SK-N-MC (cell line): ENCODE measurements at regions not wholly inside any gene's neighbourhood (a gene's known extent, or its start where the extent isn't known, plus 50 kb on each side); places are given as distances from the start of the nearest gene placed in this dataset.

Experiments
- DNase-seq: peaks from one replicate; pipeline ENCODE4 v3.0.0-alpha.2; 2011; ENCODE audit warnings: low read depth, low spot score
- H3K27ac ChIP-seq: fragments of 200-600 bp; sonication (generic); 2 replicates; pipeline ENCODE4 v1.5.1; 2016; ENCODE audit warnings: mixed run types
- H3K36me3 ChIP-seq: fragments of 200-600 bp; sonication (generic); 2 replicates; pipeline ENCODE4 v1.6.1; 2017; ENCODE audit warnings: antibody characterized with exemption, low read length, mixed read lengths; ENCODE audit not compliant: insufficient read depth
- H3K4me3 ChIP-seq: fragments of 200-600 bp; sonication (generic); 2 replicates; pipeline ENCODE4 v1.5.1; 2016
- H3K9ac ChIP-seq: fragments of 200-600 bp; sonication (generic); 2 replicates; pipeline ENCODE4 v1.8.0; 2017; ENCODE audit warnings: mixed run types, mixed read lengths; ENCODE audit not compliant: insufficient read length
- H3K9me3 ChIP-seq: fragments of 200-600 bp; sonication (generic); 2 replicates; pipeline ENCODE4 v1.6.1; 2017; ENCODE audit warnings: low read depth, mild to moderate bottlenecking, antibody characterized with exemption, low read length, moderate library complexity, mixed read lengths
- EZH2 ChIP-seq: fragments of 200-600 bp; sonication (generic); IDR thresholded peaks from one replicate; pipeline ENCODE4 v1.6.1; 2017; ENCODE audit warnings: antibody characterized with exemption
- FOXP2 ChIP-seq: optimal IDR thresholded peaks from 2 replicates; pipeline ENCODE3; 2011; ENCODE audit warnings: mild to moderate bottlenecking, moderate library complexity; ENCODE audit not compliant: insufficient read depth; ENCODE audit errors: extremely low read length, control extremely low read depth
- POLR2AphosphoS5 ChIP-seq: IDR thresholded peaks from 2 replicates; pipeline ENCODE4 v1.6.1; 2012; ENCODE audit warnings: mild to moderate bottlenecking, low read depth, low read length, borderline replicate concordance

DNA sequence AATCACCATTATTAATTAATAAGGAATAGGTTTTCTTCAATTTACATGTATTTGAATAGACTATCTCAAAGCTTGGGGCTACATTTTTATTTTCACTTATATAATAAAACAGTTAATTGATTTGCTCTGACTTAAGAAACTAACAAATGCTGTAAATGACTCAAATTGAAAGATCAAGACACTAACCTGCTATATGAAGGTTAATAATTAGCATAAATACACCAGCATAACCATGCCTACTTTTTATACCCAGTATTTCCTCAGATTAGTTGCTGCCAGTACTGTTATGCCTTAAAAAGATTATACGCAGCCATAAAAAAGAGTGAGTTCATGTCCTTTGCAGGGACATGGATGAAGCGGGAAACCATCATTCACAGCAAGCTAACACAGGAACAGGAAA, 1545.1 kb downstream of the AMY1C start:
- no peak for TF ChIP-seq EZH2
- TF ChIP-seq POLR2AphosphoS5, result no peak
- no peak for TF ChIP-seq FOXP2
- no peak overlapping the region for H3K4me3 ChIP-seq
- no peaks in the 10 kb centered on the region for H3K36me3 ChIP-seq
- no peak overlapping the region for H3K9ac ChIP-seq
- no peak overlapping the region for H3K27ac ChIP-seq
- no peaks in the 10 kb centered on the region for H3K9me3 ChIP-seq
- no peak for DNase-seq

- Histone ChIP-seq H3K27ac (no peak overlapping the region), H3K4me3 (no peak overlapping the region), H3K9ac (no peak overlapping the region), H3K36me3 (no peaks in the 10 kb centered on the region), H3K9me3 (no peaks in the 10 kb centered on the region)
- DNase-seq, result no peak
- TF ChIP-seq FOXP2 (no peak), POLR2AphosphoS5 (no peak), EZH2 (no peak)
Observed at GRCh38 chr1:105310063-105310462, 1560.4 kb downstream of the AMY1C start.

DNA sequence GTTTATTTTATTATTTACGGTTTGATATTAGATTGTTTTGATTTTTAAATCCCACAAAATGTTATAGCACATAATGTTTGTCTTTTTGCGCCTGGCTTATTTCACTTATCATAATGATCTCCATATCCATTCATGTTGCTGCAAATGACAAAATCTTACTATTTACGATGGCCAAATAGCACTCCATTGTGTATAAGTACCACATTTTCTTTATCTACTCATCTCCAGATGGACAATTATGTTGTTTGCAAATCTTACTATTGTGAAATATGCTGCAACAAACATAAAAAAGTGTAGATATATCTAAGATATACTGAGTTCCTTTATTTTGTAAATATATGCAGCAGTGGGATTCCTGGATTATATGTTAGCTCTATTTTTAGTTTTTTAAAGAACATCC, 1568.3 kb downstream of the AMY1C start:
- DNase-seq, result no peak
- no peak for TF ChIP-seq FOXP2
- no peak overlapping the region for H3K27ac ChIP-seq
- 0 out of 2 replicates have a peak, but pooled peaks cover 5% of the 10 kb centered on the region for H3K9me3 ChIP-seq
- H3K9ac ChIP-seq, result no peak overlapping the region
- H3K4me3 ChIP-seq, result no peak overlapping the region
- H3K36me3 ChIP-seq, result no peaks in the 10 kb centered on the region

- Histone ChIP-seq H3K4me3 (no peak overlapping the region), H3K27ac (no peak overlapping the region), H3K36me3 (no peaks in the 10 kb centered on the region), H3K9me3 (no peaks in the 10 kb centered on the region), H3K9ac (no peak overlapping the region)
- no peak for DNase-seq
- TF ChIP-seq FOXP2, result no peak
- no peak for TF ChIP-seq POLR2AphosphoS5
Observed at GRCh38 chr1:105326886-105327285, 1577.2 kb downstream of the AMY1C start.

- H3K27ac ChIP-seq, result no peak overlapping the region
- no peaks in the 10 kb centered on the region for H3K9me3 ChIP-seq
- no peak for DNase-seq
- TF ChIP-seq EZH2 (no peak), POLR2AphosphoS5 (no peak), FOXP2 (no peak)
- H3K9ac ChIP-seq, result no peak overlapping the region
- no peaks in the 10 kb centered on the region for H3K36me3 ChIP-seq
- no peak overlapping the region for H3K4me3 ChIP-seq
Observed at GRCh38 chr1:105337420-105337819, 1587.7 kb downstream of the AMY1C start.

DNA sequence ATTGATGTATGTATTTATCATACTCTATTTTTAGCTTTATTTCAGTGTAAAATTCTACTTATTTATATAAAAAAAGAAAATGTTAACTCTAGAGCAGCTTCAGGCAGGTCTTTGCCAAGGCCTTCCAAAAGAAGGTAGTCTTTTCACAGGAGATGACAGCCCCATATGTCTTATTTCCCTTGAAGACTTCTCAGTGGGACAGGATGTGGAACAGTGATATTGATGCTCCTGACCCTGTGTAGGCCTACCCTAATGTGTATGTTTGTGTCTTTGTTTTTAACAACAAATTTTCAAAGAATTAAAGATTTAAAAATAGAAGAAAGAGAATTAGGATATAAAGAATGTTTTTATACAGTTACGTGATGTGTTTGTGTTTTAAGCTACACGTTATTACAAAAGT, 1593.6 kb downstream of the AMY1C start:
- DNase-seq, result no peak
- TF ChIP-seq FOXP2 (no peak), EZH2 (no peak), POLR2AphosphoS5 (no peak)
- Histone ChIP-seq H3K36me3 (no peaks in the 10 kb centered on the region), H3K9ac (no peak overlapping the region), H3K4me3 (no peak overlapping the region), H3K9me3 (no peaks in the 10 kb centered on the region), H3K27ac (no peak overlapping the region)

DNA sequence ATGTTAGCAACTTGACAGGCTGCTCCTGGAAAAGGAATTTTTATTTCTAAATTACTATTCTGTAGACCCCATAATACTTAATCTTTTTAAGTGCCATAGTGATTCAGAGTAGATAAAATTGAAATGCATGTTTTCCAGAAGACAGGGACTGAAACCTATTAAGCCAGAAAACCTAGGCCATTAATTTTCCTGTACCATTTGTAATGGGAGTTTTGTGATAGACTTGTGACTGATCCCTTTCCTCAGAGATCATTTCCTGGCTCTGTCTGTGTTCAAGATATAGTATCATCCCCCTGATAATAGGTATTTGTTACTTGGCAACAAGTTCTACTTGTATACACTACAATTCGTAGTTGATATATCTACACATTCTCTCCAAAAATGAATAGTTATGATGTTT, 1609.8 kb downstream of the AMY1C start:
- DNase-seq, result no peak
- no peaks in the 10 kb centered on the region for H3K9me3 ChIP-seq
- H3K27ac ChIP-seq, result no peak overlapping the region
- H3K4me3 ChIP-seq, result no peak overlapping the region
- no peak overlapping the region for H3K9ac ChIP-seq
- TF ChIP-seq POLR2AphosphoS5 (no peak), FOXP2 (no peak), EZH2 (no peak)
- H3K36me3 ChIP-seq, result no peaks in the 10 kb centered on the region

GRCh38 chr1:105362438-105362837, 1612.7 kb downstream of the AMY1C start:
- Histone ChIP-seq H3K9me3 (no peaks in the 10 kb centered on the region), H3K27ac (no peak overlapping the region), H3K9ac (no peak overlapping the region), H3K4me3 (no peak overlapping the region), H3K36me3 (no peaks in the 10 kb centered on the region)
- no peak for DNase-seq
- TF ChIP-seq POLR2AphosphoS5, result no peak
- no peak for TF ChIP-seq EZH2
- no peak for TF ChIP-seq FOXP2

DNA sequence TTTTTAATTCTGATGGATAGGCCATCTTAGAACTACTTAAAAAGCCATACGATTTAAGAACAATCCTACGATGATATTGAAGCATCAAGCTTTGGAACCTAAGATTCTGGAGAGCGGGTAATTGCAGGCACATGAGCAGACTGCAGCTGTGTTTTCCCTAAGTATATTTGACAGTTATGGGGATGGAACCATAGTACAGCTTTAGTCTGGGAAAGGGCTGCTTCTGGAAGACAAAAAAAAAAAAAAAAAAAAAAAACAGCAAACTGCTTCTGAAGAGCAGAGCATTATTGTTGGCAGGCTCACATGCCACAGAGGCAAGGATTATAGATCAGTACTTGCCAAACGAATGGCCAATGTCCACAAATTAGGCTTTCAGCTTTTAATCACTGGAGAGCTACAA, 1618.7 kb downstream of the AMY1C start:
- no peak overlapping the region for H3K27ac ChIP-seq
- H3K9ac ChIP-seq, result no peak overlapping the region
- no peak overlapping the region for H3K4me3 ChIP-seq
- no peak for DNase-seq
- TF ChIP-seq EZH2 (no peak), FOXP2 (no peak), POLR2AphosphoS5 (no peak)
- no peaks in the 10 kb centered on the region for H3K9me3 ChIP-seq
- H3K36me3 ChIP-seq, result no peaks in the 10 kb centered on the region
